ENCODE measurements at regions not wholly inside any gene's neighbourhood (a gene's known extent, or its start where the extent isn't known, plus 50 kb on each side); places are given as distances from the start of the nearest gene placed in this dataset.

- Histone ChIP-seq H3K27me3 (replicated peaks) (peaks cover 13% of the 10 kb centered on the region), H3K36me3 (replicated peaks) (no peaks in the 10 kb centered on the region), H3K4me3 (ENCODE audit: low read depth, low read length) (no peak overlapping the region), H3K27ac (no peak overlapping the region)
- in situ Hi-C loops (cut with HindIII; ENCODE audit: low pct_ligation_motif_present, low sequenced_read_pairs), result no loop called here
- no peak for TF ChIP-seq CTCF (IDR thresholded peaks at IDR 0.05; ENCODE audit: low read depth, low read length, missing control alignments)
- no peak for DNase-seq
Observed at GRCh38 chr22:23002612-23003180, 67.6 kb upstream of the GNAZ start.

- DNase-seq, result no peak
- H3K4me3 ChIP-seq (ENCODE audit: low read depth, low read length), result no peak overlapping the region
- H3K27ac ChIP-seq, result no peak overlapping the region
- no peak for TF ChIP-seq CTCF (IDR thresholded peaks at IDR 0.05; ENCODE audit: low read depth, low read length, missing control alignments)
- in situ Hi-C loops (cut with HindIII; ENCODE audit: low pct_ligation_motif_present, low sequenced_read_pairs), result no loop called here
- peaks cover 33% of the 10 kb centered on the region for H3K27me3 ChIP-seq (replicated peaks)
- H3K36me3 ChIP-seq (replicated peaks), result no peaks in the 10 kb centered on the region
Observed at GRCh38 chr22:23007823-23008222, 62.5 kb upstream of the GNAZ start.

GRCh38 chr22:23008896-23009295, 61.4 kb upstream of the GNAZ start:
- Histone ChIP-seq H3K4me3 (ENCODE audit: low read depth, low read length) (no peak overlapping the region), H3K27ac (no peak overlapping the region), H3K36me3 (replicated peaks) (no peaks in the 10 kb centered on the region), H3K27me3 (replicated peaks) (peaks cover 32% of the 10 kb centered on the region)
- in situ Hi-C loops (cut with HindIII; ENCODE audit: low pct_ligation_motif_present, low sequenced_read_pairs), result no loop called here
- DNase-seq, result no peak
- no peak for TF ChIP-seq CTCF (IDR thresholded peaks at IDR 0.05; ENCODE audit: low read depth, low read length, missing control alignments)
